ENCODE measurements at regions not wholly inside any gene's neighbourhood (a gene's known extent, or its start where the extent isn't known, plus 50 kb on each side); places are given as distances from the start of the nearest gene placed in this dataset.

- Histone ChIP-seq H2BK5ac (ENCODE audit: low read depth, low read length, poor library complexity, severe bottlenecking) (no peak overlapping the region), H3K14ac (ENCODE audit: low read length in 2 of 2) (no peak overlapping the region), H3K27me3 (ENCODE audit: control insufficient read depth in 1 of 2, insufficient read depth in 1 of 2, low read length in 2 of 2) (peaks cover 0 to 5% of the 10 kb centered on the region in 2 experiments), H3K27ac (ENCODE audit: low read length, poor library complexity, severe bottlenecking) (peak overlapping the region; percentile 27), H3K4me1 (ENCODE audit: control insufficient read depth, insufficient read depth, low read depth, low read length) (peaks cover 14% of the 10 kb centered on the region), H3K18ac (ENCODE audit: low read depth in 1 of 2, low read length in 2 of 2) (no peak overlapping the region), H3K4ac (ENCODE audit: low read depth in 1 of 2, low read length in 2 of 2) (no peak overlapping the region), H4K8ac (ENCODE audit: low read length) (no peak overlapping the region), H3K79me1 (replicated peaks; ENCODE audit: low read length, poor library complexity, severe bottlenecking) (no peaks in the 10 kb centered on the region), H2BK12ac (ENCODE audit: low read length in 2 of 2) (no peak overlapping the region), H3K9ac (ENCODE audit: low read length) (no peak overlapping the region), H2AFZ (ENCODE audit: low read depth, low read length) (no peak overlapping the region), H3K4me2 (ENCODE audit: low read length, poor library complexity, severe bottlenecking) (no peak overlapping the region), H3K36me3 (ENCODE audit: control insufficient read depth in 1 of 2, insufficient read depth in 2 of 2, low read depth in 1 of 2, low read length in 2 of 2) (no peaks in the 10 kb centered on the region), H2BK120ac (ENCODE audit: low read depth, low read length) (no peak overlapping the region), H4K91ac (ENCODE audit: low read length) (no peak overlapping the region), H3K23ac (ENCODE audit: low read length in 2 of 2) (no peak overlapping the region), H2AK5ac (ENCODE audit: low read length, severe bottlenecking) (peak overlapping the region; percentile 59), H3K4me3 (ENCODE audit: insufficient read depth in 1 of 2, low read depth in 1 of 2, low read length in 2 of 2) (no peak overlapping the region), H2BK15ac (ENCODE audit: low read depth, poor library complexity, severe bottlenecking) (no peak overlapping the region), H3K9me3 (ENCODE audit: control insufficient read depth, low read length) (no peaks in the 10 kb centered on the region)
- WGBS, result 1% methylated on average over 2 of the region's 2 CpGs
- DNase-seq, result peak; percentile 82
These were observed 191.3 kb upstream of the FOXA2 start for GRCh38 chr20:22775671-22776139.

GRCh38 chr20:22776369-22776768, 192.0 kb upstream of the FOXA2 start:
- no peak overlapping the region for H4K8ac ChIP-seq (ENCODE audit: low read length)
- no peak overlapping the region for H2BK5ac ChIP-seq (ENCODE audit: low read depth, low read length, poor library complexity, severe bottlenecking)
- H2BK15ac ChIP-seq (ENCODE audit: low read depth, poor library complexity, severe bottlenecking), result no peak overlapping the region
- H3K9me3 ChIP-seq (ENCODE audit: control insufficient read depth, low read length), result no peaks in the 10 kb centered on the region
- H3K4me3 ChIP-seq (ENCODE audit: insufficient read depth in 1 of 2, low read depth in 1 of 2, low read length in 2 of 2), result no peak overlapping the region
- DNase-seq, result peak; percentile 26
- H2AFZ ChIP-seq (ENCODE audit: low read depth, low read length), result no peak overlapping the region
- no peak overlapping the region for H3K9ac ChIP-seq (ENCODE audit: low read length)
- H4K91ac ChIP-seq (ENCODE audit: low read length), result no peak overlapping the region
- no peak overlapping the region for H3K4ac ChIP-seq (ENCODE audit: low read depth in 1 of 2, low read length in 2 of 2)
- peaks cover 0 to 5% of the 10 kb centered on the region in 2 experiments for H3K27me3 ChIP-seq (ENCODE audit: control insufficient read depth in 1 of 2, insufficient read depth in 1 of 2, low read length in 2 of 2)
- no peak overlapping the region for H3K23ac ChIP-seq (ENCODE audit: low read length in 2 of 2)
- H3K4me1 ChIP-seq (ENCODE audit: control insufficient read depth, insufficient read depth, low read depth, low read length), result peaks cover 14% of the 10 kb centered on the region
- H3K14ac ChIP-seq (ENCODE audit: low read length in 2 of 2), result no peak overlapping the region
- H3K27ac ChIP-seq (ENCODE audit: low read length, poor library complexity, severe bottlenecking), result no peak overlapping the region
- no peak overlapping the region for H2BK120ac ChIP-seq (ENCODE audit: low read depth, low read length)
- no peaks in the 10 kb centered on the region for H3K79me1 ChIP-seq (replicated peaks; ENCODE audit: low read length, poor library complexity, severe bottlenecking)
- H3K18ac ChIP-seq (ENCODE audit: low read depth in 1 of 2, low read length in 2 of 2), result peak overlapping the region in 1 of 2 experiments; percentile 6
- H3K36me3 ChIP-seq (ENCODE audit: control insufficient read depth in 1 of 2, insufficient read depth in 2 of 2, low read depth in 1 of 2, low read length in 2 of 2), result no peaks in the 10 kb centered on the region
- H2AK5ac ChIP-seq (ENCODE audit: low read length, severe bottlenecking), result peak overlapping the region; percentile 59
- 75% methylated on average over 3 of the region's 3 CpGs for WGBS
- H2BK12ac ChIP-seq (ENCODE audit: low read length in 2 of 2), result no peak overlapping the region
- no peak overlapping the region for H3K4me2 ChIP-seq (ENCODE audit: low read length, poor library complexity, severe bottlenecking)

- Histone ChIP-seq H4K91ac (ENCODE audit: low read length) (no peak overlapping the region), H3K36me3 (ENCODE audit: control insufficient read depth in 1 of 2, insufficient read depth in 2 of 2, low read depth in 1 of 2, low read length in 2 of 2) (no peaks in the 10 kb centered on the region), H3K4me1 (ENCODE audit: control insufficient read depth, insufficient read depth, low read depth, low read length) (peaks cover 3% of the 10 kb centered on the region), H3K4ac (ENCODE audit: low read depth in 1 of 2, low read length in 2 of 2) (no peak overlapping the region), H2BK120ac (ENCODE audit: low read depth, low read length) (no peak overlapping the region), H3K9me3 (ENCODE audit: control insufficient read depth, low read length) (no peaks in the 10 kb centered on the region), H3K18ac (ENCODE audit: low read depth in 1 of 2, low read length in 2 of 2) (no peak overlapping the region), H2BK12ac (ENCODE audit: low read length in 2 of 2) (no peak overlapping the region), H3K9ac (ENCODE audit: low read length) (no peak overlapping the region), H2BK5ac (ENCODE audit: low read depth, low read length, poor library complexity, severe bottlenecking) (no peak overlapping the region), H3K4me2 (ENCODE audit: low read length, poor library complexity, severe bottlenecking) (no peak overlapping the region), H2BK15ac (ENCODE audit: low read depth, poor library complexity, severe bottlenecking) (no peak overlapping the region), H2AK5ac (ENCODE audit: low read length, severe bottlenecking) (no peak overlapping the region), H3K14ac (ENCODE audit: low read length in 2 of 2) (no peak overlapping the region), H2AFZ (ENCODE audit: low read depth, low read length) (no peak overlapping the region), H4K8ac (ENCODE audit: low read length) (no peak overlapping the region), H3K4me3 (ENCODE audit: insufficient read depth in 1 of 2, low read depth in 1 of 2, low read length in 2 of 2) (no peak overlapping the region), H3K27ac (ENCODE audit: low read length, poor library complexity, severe bottlenecking) (no peak overlapping the region), H3K23ac (ENCODE audit: low read length in 2 of 2) (no peak overlapping the region), H3K27me3 (ENCODE audit: control insufficient read depth in 1 of 2, insufficient read depth in 1 of 2, low read length in 2 of 2) (peaks cover 0 to 10% of the 10 kb centered on the region in 2 experiments), H3K79me1 (replicated peaks; ENCODE audit: low read length, poor library complexity, severe bottlenecking) (no peaks in the 10 kb centered on the region)
- no peak for DNase-seq
- 64% methylated on average over 2 of the region's 2 CpGs for WGBS
These were observed 195.5 kb upstream of the FOXA2 start for GRCh38 chr20:22779878-22780277.

- 84% methylated on average over 2 of the region's 2 CpGs for WGBS
These were observed 197.5 kb upstream of the FOXA2 start for GRCh38 chr20:22781869-22782268.

More at GRCh38 chr20:22781869-22782268, 197.5 kb upstream of the FOXA2 start:
- Histone ChIP-seq H3K79me1 (replicated peaks; ENCODE audit: low read length, poor library complexity, severe bottlenecking) (no peaks in the 10 kb centered on the region), H3K4me1 (ENCODE audit: control insufficient read depth, insufficient read depth, low read depth, low read length) (no peaks in the 10 kb centered on the region), H3K27ac (ENCODE audit: low read length, poor library complexity, severe bottlenecking) (no peak overlapping the region), H3K9me3 (ENCODE audit: control insufficient read depth, low read length) (no peaks in the 10 kb centered on the region), H3K4me2 (ENCODE audit: low read length, poor library complexity, severe bottlenecking) (no peak overlapping the region), H2AFZ (ENCODE audit: low read depth, low read length) (no peak overlapping the region), H2BK15ac (ENCODE audit: low read depth, poor library complexity, severe bottlenecking) (no peak overlapping the region), H2BK120ac (ENCODE audit: low read depth, low read length) (no peak overlapping the region), H4K8ac (ENCODE audit: low read length) (no peak overlapping the region), H2AK5ac (ENCODE audit: low read length, severe bottlenecking) (no peak overlapping the region), H3K27me3 (ENCODE audit: control insufficient read depth in 1 of 2, insufficient read depth in 1 of 2, low read length in 2 of 2) (peaks cover 0 to 15% of the 10 kb centered on the region in 2 experiments), H3K36me3 (ENCODE audit: control insufficient read depth in 1 of 2, insufficient read depth in 2 of 2, low read depth in 1 of 2, low read length in 2 of 2) (no peaks in the 10 kb centered on the region), H3K14ac (ENCODE audit: low read length in 2 of 2) (no peak overlapping the region), H3K4me3 (ENCODE audit: insufficient read depth in 1 of 2, low read depth in 1 of 2, low read length in 2 of 2) (no peak overlapping the region), H3K23ac (ENCODE audit: low read length in 2 of 2) (no peak overlapping the region), H2BK12ac (ENCODE audit: low read length in 2 of 2) (no peak overlapping the region), H2BK5ac (ENCODE audit: low read depth, low read length, poor library complexity, severe bottlenecking) (no peak overlapping the region), H3K9ac (ENCODE audit: low read length) (no peak overlapping the region), H3K18ac (ENCODE audit: low read depth in 1 of 2, low read length in 2 of 2) (no peak overlapping the region), H4K91ac (ENCODE audit: low read length) (no peak overlapping the region), H3K4ac (ENCODE audit: low read depth in 1 of 2, low read length in 2 of 2) (no peak overlapping the region)
- no peak for DNase-seq

Measured in mesenchymal stem cell (in vitro differentiated cells and primary cell).